GM23338 (cell line): ENCODE measurements at regions not wholly inside any gene's neighbourhood (a gene's known extent, or its start where the extent isn't known, plus 50 kb on each side); places are given as distances from the start of the nearest gene placed in this dataset.

Experiments used
- ATAC-seq: fragments of 200-7000 bp; cut with Tn5 transposase; 3 replicates; pipeline ENCODE4 v1.9.1; 2020
- DNase-seq: peaks from one replicate; pipeline ENCODE4 v3.0.0-alpha.2; 2015; ENCODE audit warnings: low spot score
- H2AFZ ChIP-seq: fragments of 200-600 bp; sonication (generic); 2 replicates; pipeline ENCODE4 v1.8.0; 2016; ENCODE audit warnings: antibody characterized with exemption, mild to moderate bottlenecking, moderate library complexity
- H3F3A ChIP-seq: fragments of 200-600 bp; sonication (generic); replicated peaks from 2 replicates; pipeline ENCODE4 v1.8.0; 2017; ENCODE audit warnings: antibody characterized with exemption, mixed run types, low read depth
- H3K27ac ChIP-seq: fragments of 200-600 bp; sonication (generic); 2 replicates; pipeline ENCODE4 v1.6.1; 2016; ENCODE audit warnings: low read depth
- H3K27me3 ChIP-seq: fragments of 200-600 bp; sonication (generic); 2 replicates; pipeline ENCODE4 v1.8.0; 2016; ENCODE audit warnings: mild to moderate bottlenecking, mixed run types, moderate library complexity; ENCODE audit not compliant: insufficient read depth
- H3K36me3 ChIP-seq: fragments of 200-600 bp; sonication (generic); 2 replicates; pipeline ENCODE4 v1.8.0; 2016; ENCODE audit warnings: mild to moderate bottlenecking; ENCODE audit not compliant: insufficient read depth
- H3K4me1 ChIP-seq: fragments of 200-600 bp; sonication (generic); 2 replicates; pipeline ENCODE4 v1.8.0; 2016; ENCODE audit warnings: mild to moderate bottlenecking, moderate library complexity; ENCODE audit not compliant: insufficient read depth
- H3K4me2 ChIP-seq: fragments of 200-600 bp; sonication (generic); 2 replicates; pipeline ENCODE4 v1.7.1; 2017; ENCODE audit warnings: mixed run types
- H3K4me3 ChIP-seq: fragments of 200-600 bp; sonication (generic); 2 replicates; pipeline ENCODE4 v1.6.1; 2016; ENCODE audit warnings: mixed run types
- H3K79me2 ChIP-seq: fragments of 200-600 bp; sonication (generic); replicated peaks from 2 replicates; pipeline ENCODE4 v1.8.0; 2017; ENCODE audit warnings: mild to moderate bottlenecking; ENCODE audit not compliant: insufficient read depth
- H3K9me2 ChIP-seq: fragments of 200-600 bp; sonication (generic); 2 replicates; pipeline ENCODE4 v1.8.0; 2017; ENCODE audit not compliant: insufficient read depth
- H4K20me1 ChIP-seq: fragments of 200-600 bp; sonication (generic); replicated peaks from 2 replicates; pipeline ENCODE4 v1.8.0; 2017; ENCODE audit warnings: mild to moderate bottlenecking; ENCODE audit not compliant: insufficient read depth
- H3K27ac Mint-ChIP-seq: 2 replicates; pipeline ENCODE4 v1.8.0; 2020; ENCODE audit warnings: inconsistent platforms, mild to moderate bottlenecking, moderate library complexity, mixed read lengths
- H3K27me3 Mint-ChIP-seq: 3 replicates; pipeline ENCODE4 v1.8.0; 2022; ENCODE audit warnings: low read depth, mild to moderate bottlenecking, moderate library complexity, mixed read lengths, inconsistent platforms; ENCODE audit not compliant: insufficient read depth, poor library complexity
- H3K36me3 Mint-ChIP-seq: 3 replicates; pipeline ENCODE4 v1.8.0; 2021; ENCODE audit warnings: low read depth, mild to moderate bottlenecking, inconsistent platforms, moderate library complexity, mixed read lengths
- H3K4me1 Mint-ChIP-seq: 3 replicates; pipeline ENCODE4 v1.8.0; 2020; ENCODE audit warnings: mild to moderate bottlenecking, inconsistent platforms, mixed read lengths
- H3K4me3 Mint-ChIP-seq: 3 replicates; pipeline ENCODE4 v1.8.0; 2021; ENCODE audit warnings: moderate library complexity, mild to moderate bottlenecking, inconsistent platforms, mixed read lengths
- H3K9me3 Mint-ChIP-seq: 3 replicates; pipeline ENCODE4 v1.8.0; 2020; ENCODE audit warnings: moderate library complexity, mild to moderate bottlenecking, inconsistent platforms, mixed read lengths
- ETS1 ChIP-seq: IDR thresholded peaks from 2 replicates; pipeline ENCODE4 v1.6.1; 2016; ENCODE audit warnings: antibody characterized with exemption
- EZH2 ChIP-seq: fragments of 200-600 bp; sonication (generic); IDR thresholded peaks from one replicate; pipeline ENCODE4 v1.8.0; 2017; ENCODE audit warnings: antibody characterized with exemption, mild to moderate bottlenecking, low read depth; ENCODE audit not compliant: unreplicated experiment
- EZH2phosphoT487 ChIP-seq: fragments of 200-600 bp; sonication (generic); IDR thresholded peaks from one replicate; pipeline ENCODE4 v1.8.1; 2018; ENCODE audit warnings: antibody characterized with exemption; ENCODE audit not compliant: unreplicated experiment
- JUNB ChIP-seq: IDR thresholded peaks from one replicate; pipeline ENCODE4 v1.6.1; 2016; ENCODE audit warnings: antibody characterized with exemption; ENCODE audit not compliant: unreplicated experiment
- NANOG ChIP-seq: IDR thresholded peaks from 2 replicates; pipeline ENCODE4 v1.6.1; 2016; ENCODE audit warnings: antibody characterized with exemption, borderline replicate concordance
- POLR2AphosphoS5 ChIP-seq: IDR thresholded peaks from 2 replicates; pipeline ENCODE4 v1.6.1; 2016; ENCODE audit warnings: antibody characterized with exemption, low read depth
- REST ChIP-seq: IDR thresholded peaks from one replicate; pipeline ENCODE4 v1.6.1; 2018; ENCODE audit warnings: antibody characterized with exemption; ENCODE audit not compliant: unreplicated experiment
- STAT1 ChIP-seq: IDR thresholded peaks from one replicate; pipeline ENCODE4 v1.6.1; 2016; ENCODE audit warnings: antibody characterized with exemption; ENCODE audit not compliant: unreplicated experiment
- ZNF114 ChIP-seq: fragments of 250-450 bp; sonication (Bioruptor Pico); IDR thresholded peaks from 2 replicates; pipeline ENCODE4 v1.5.0; 2020; ENCODE audit warnings: mild to moderate bottlenecking, moderate library complexity
- ZNF331 ChIP-seq: fragments of 250-450 bp; sonication (Bioruptor Pico); IDR thresholded peaks from 2 replicates; pipeline ENCODE4 v1.5.0; 2020; ENCODE audit warnings: low read depth, mild to moderate bottlenecking, moderate library complexity
- ZNF462 ChIP-seq: fragments of 250-450 bp; sonication (Bioruptor Pico); IDR thresholded peaks from 2 replicates; pipeline ENCODE4 v1.5.0; 2020; ENCODE audit warnings: mild to moderate bottlenecking, moderate library complexity

- Histone ChIP-seq H3K36me3 (peaks cover 10% of the 10 kb centered on the region; the same call in 1 of the 2 replicates), H3K4me3 (no peak overlapping the region), H3K4me1 (no peaks in the 10 kb centered on the region), H4K20me1 (no peaks in the 10 kb centered on the region), H3K79me2 (no peaks in the 10 kb centered on the region), H3F3A (no peaks in the 10 kb centered on the region), H3K27me3 (no peaks in the 10 kb centered on the region), H3K27ac (no peak overlapping the region), H2AFZ (no peak overlapping the region), H3K9me2 (no peaks in the 10 kb centered on the region; the same call in 1 of the 2 replicates), H3K4me2 (no peak overlapping the region)
- Mint-ChIP-seq H3K4me1 (peaks cover 4% of the 10 kb centered on the region; the same call in 2 of the 3 replicates), H3K4me3 (no peak overlapping the region), H3K36me3 (peaks cover 27% of the 10 kb centered on the region), H3K9me3 (peaks cover 31% of the 10 kb centered on the region), H3K27me3 (no peaks in the 10 kb centered on the region), H3K27ac (no peak overlapping the region)
- TF ChIP-seq ZNF114 (CRISPR knock-in tag) (no peak), STAT1 (no peak)
- DNase-seq (no peak), ATAC-seq (no peak)
These were observed 215.0 kb downstream of the SNAPC1 start for GRCh38 chr14:61977217-61977616.

- Histone ChIP-seq H3K4me1 (no peaks in the 10 kb centered on the region), H2AFZ (no peak overlapping the region), H3K9me2 (no peaks in the 10 kb centered on the region), H3K4me2 (no peak overlapping the region), H3F3A (no peaks in the 10 kb centered on the region), H3K27ac (no peak overlapping the region), H3K79me2 (no peaks in the 10 kb centered on the region), H4K20me1 (no peaks in the 10 kb centered on the region), H3K36me3 (no peaks in the 10 kb centered on the region), H3K27me3 (no peaks in the 10 kb centered on the region), H3K4me3 (no peak overlapping the region)
- ATAC-seq (no peak), DNase-seq (no peak)
- H3K9me3 Mint-ChIP-seq = no peaks in the 10 kb centered on the region
- H3K27me3 Mint-ChIP-seq = no peaks in the 10 kb centered on the region
- no peak overlapping the region for H3K27ac Mint-ChIP-seq
- H3K36me3 Mint-ChIP-seq = no peaks in the 10 kb centered on the region
- H3K4me1 Mint-ChIP-seq = no peaks in the 10 kb centered on the region
- H3K4me3 Mint-ChIP-seq = no peak overlapping the region
- TF ChIP-seq JUNB = no peak
- no peak for TF ChIP-seq POLR2AphosphoS5
- no peak for TF ChIP-seq ZNF462
- TF ChIP-seq EZH2 = no peak
- no peak for TF ChIP-seq ZNF114 (CRISPR knock-in tag)
- TF ChIP-seq ETS1 = no peak
- TF ChIP-seq ZNF331 (CRISPR knock-in tag) = no peak
- no peak for TF ChIP-seq NANOG
- no peak for TF ChIP-seq EZH2phosphoT487
- no peak for TF ChIP-seq REST
These were observed 226.0 kb downstream of the SNAPC1 start for GRCh38 chr14:61988240-61988639.
